HepG2 (cell line): ENCODE measurements at regions not wholly inside any gene's neighbourhood (a gene's known extent, or its start where the extent isn't known, plus 50 kb on each side); places are given as distances from the start of the nearest gene placed in this dataset.

Source experiments
- EP300 ChIP-seq, 3 experiments: sonication (generic) in 1 of 3; formaldehyde crosslinking in 1 of 3; IDR thresholded peaks; 2 replicates each; pipeline versions ENCODE4 v1.5.1 to v1.6.1; 2011 to 2020; ENCODE audit warnings: low read depth in 2 of 3, low read length in 2 of 3, borderline replicate concordance in 1 of 3, improper control_type of control experiment in 1 of 3, mild to moderate bottlenecking in 1 of 3, missing genetic modification reagents in 1 of 3, moderate library complexity in 1 of 3
- EZH2 ChIP-seq: conservative IDR thresholded peaks from 2 replicates; pipeline ENCODE4 v1.6.1; 2012; ENCODE audit warnings: mild to moderate bottlenecking, low read depth, low read length, moderate library complexity
- IRF2 ChIP-seq: IDR thresholded peaks from 2 replicates; pipeline ENCODE4 v1.6.1; 2018; ENCODE audit warnings: missing genetic modification reagents, missing compliant biosample characterization
- POLR2A ChIP-seq, 2 experiments: IDR thresholded peaks; 2 replicates each; pipeline ENCODE4 v1.6.1; 2011; ENCODE audit warnings: low read depth in 2 of 2, low read length in 2 of 2, mild to moderate bottlenecking in 1 of 2, moderate library complexity in 1 of 2; ENCODE audit not compliant: insufficient read depth in 1 of 2
- TMF1 ChIP-seq: sonication (generic); formaldehyde crosslinking; IDR thresholded peaks from 2 replicates; pipeline ENCODE4 v1.8.1; 2022; ENCODE audit warnings: low read depth, missing genetic modification reagents
- ZNF207 ChIP-seq: fragments of 450-650 bp; IDR thresholded peaks from 2 replicates; pipeline ENCODE4 v1.6.1; 2016; ENCODE audit warnings: antibody characterized with exemption, borderline replicate concordance
- ZNF570 ChIP-seq: sonication (generic); formaldehyde crosslinking; IDR thresholded peaks from 2 replicates; pipeline ENCODE4 v1.4.0; 2020; ENCODE audit warnings: mild to moderate bottlenecking, missing genetic modification reagents, borderline replicate concordance
- TF ChIP-seq, protein P1 (sequence below): IDR thresholded peaks from 2 replicates; pipeline ENCODE4 v1.6.1; 2018; ENCODE audit warnings: missing genetic modification reagents
- TF ChIP-seq, protein P2 (sequence below): sonication (generic); formaldehyde crosslinking; IDR thresholded peaks from 2 replicates; pipeline ENCODE4 v1.4.0; 2020; ENCODE audit warnings: missing genetic modification reagents
- TF ChIP-seq, protein P3 (sequence below): sonication (generic); formaldehyde crosslinking; IDR thresholded peaks from 2 replicates; pipeline ENCODE4 v1.5.0; 2020; ENCODE audit warnings: missing genetic modification reagents
- TF ChIP-seq, protein P4 (sequence below): sonication (generic); formaldehyde crosslinking; IDR thresholded peaks from 2 replicates; pipeline ENCODE4 v1.5.0; 2020; ENCODE audit warnings: mild to moderate bottlenecking, missing genetic modification reagents, moderate library complexity
- TF ChIP-seq, protein P5 (sequence below): sonication (generic); formaldehyde crosslinking; conservative IDR thresholded peaks from 2 replicates; pipeline ENCODE4 v1.4.0; 2020; ENCODE audit warnings: missing genetic modification reagents
- TF ChIP-seq, protein P6 (sequence below): sonication (generic); formaldehyde crosslinking; IDR thresholded peaks from 2 replicates; pipeline ENCODE4 v1.5.0; 2020; ENCODE audit warnings: missing genetic modification reagents

DNA sequence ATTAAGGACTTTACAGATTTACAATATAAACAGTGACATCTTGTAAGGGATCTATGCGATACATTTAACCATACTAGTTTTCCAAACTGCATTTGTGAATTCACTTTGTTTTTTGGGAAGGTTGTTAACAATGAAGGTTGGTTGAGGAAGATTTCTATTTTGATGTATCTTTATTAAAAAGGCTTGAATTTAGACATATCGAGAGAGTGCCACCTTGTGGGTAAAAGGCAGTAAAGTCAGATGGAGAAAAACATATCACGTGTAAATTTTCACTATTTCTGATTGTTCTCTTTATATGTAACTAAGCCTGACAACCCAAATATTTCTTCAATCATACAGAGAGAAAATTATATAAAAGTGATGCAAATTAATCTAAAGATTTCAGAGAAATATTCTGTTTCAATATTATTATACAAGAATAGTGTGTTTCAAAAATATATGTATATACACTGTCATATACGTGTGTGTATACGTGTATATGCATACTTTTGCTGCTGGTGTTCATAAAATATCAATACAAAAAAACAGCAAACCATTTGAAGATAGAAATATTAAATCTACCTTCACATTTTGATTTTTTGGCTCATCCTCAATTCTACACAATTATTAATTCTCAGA is 988.6 kb downstream of the SORCS1 start:
- TF ChIP-seq, protein P1, sequence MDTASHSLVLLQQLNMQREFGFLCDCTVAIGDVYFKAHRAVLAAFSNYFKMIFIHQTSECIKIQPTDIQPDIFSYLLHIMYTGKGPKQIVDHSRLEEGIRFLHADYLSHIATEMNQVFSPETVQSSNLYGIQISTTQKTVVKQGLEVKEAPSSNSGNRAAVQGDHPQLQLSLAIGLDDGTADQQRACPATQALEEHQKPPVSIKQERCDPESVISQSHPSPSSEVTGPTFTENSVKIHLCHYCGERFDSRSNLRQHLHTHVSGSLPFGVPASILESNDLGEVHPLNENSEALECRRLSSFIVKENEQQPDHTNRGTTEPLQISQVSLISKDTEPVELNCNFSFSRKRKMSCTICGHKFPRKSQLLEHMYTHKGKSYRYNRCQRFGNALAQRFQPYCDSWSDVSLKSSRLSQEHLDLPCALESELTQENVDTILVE (CRISPR knock-in tag) = no peak
- TF ChIP-seq, protein P2, sequence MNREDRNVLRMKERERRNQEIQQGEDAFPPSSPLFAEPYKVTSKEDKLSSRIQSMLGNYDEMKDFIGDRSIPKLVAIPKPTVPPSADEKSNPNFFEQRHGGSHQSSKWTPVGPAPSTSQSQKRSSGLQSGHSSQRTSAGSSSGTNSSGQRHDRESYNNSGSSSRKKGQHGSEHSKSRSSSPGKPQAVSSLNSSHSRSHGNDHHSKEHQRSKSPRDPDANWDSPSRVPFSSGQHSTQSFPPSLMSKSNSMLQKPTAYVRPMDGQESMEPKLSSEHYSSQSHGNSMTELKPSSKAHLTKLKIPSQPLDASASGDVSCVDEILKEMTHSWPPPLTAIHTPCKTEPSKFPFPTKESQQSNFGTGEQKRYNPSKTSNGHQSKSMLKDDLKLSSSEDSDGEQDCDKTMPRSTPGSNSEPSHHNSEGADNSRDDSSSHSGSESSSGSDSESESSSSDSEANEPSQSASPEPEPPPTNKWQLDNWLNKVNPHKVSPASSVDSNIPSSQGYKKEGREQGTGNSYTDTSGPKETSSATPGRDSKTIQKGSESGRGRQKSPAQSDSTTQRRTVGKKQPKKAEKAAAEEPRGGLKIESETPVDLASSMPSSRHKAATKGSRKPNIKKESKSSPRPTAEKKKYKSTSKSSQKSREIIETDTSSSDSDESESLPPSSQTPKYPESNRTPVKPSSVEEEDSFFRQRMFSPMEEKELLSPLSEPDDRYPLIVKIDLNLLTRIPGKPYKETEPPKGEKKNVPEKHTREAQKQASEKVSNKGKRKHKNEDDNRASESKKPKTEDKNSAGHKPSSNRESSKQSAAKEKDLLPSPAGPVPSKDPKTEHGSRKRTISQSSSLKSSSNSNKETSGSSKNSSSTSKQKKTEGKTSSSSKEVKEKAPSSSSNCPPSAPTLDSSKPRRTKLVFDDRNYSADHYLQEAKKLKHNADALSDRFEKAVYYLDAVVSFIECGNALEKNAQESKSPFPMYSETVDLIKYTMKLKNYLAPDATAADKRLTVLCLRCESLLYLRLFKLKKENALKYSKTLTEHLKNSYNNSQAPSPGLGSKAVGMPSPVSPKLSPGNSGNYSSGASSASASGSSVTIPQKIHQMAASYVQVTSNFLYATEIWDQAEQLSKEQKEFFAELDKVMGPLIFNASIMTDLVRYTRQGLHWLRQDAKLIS = no peak
- TF ChIP-seq, protein P3, sequence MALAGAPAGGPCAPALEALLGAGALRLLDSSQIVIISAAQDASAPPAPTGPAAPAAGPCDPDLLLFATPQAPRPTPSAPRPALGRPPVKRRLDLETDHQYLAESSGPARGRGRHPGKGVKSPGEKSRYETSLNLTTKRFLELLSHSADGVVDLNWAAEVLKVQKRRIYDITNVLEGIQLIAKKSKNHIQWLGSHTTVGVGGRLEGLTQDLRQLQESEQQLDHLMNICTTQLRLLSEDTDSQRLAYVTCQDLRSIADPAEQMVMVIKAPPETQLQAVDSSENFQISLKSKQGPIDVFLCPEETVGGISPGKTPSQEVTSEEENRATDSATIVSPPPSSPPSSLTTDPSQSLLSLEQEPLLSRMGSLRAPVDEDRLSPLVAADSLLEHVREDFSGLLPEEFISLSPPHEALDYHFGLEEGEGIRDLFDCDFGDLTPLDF (CRISPR knock-in tag) = no peak
- no peak for TF ChIP-seq ZNF570
- TF ChIP-seq TMF1 (CRISPR knock-in tag) = no peak
- no peak for TF ChIP-seq POLR2A (IDR thresholded peaks at IDR 0.05; ENCODE audit: insufficient read depth in 1 of 2, low read depth in 2 of 2, low read length in 2 of 2)
- TF ChIP-seq, protein P4, sequence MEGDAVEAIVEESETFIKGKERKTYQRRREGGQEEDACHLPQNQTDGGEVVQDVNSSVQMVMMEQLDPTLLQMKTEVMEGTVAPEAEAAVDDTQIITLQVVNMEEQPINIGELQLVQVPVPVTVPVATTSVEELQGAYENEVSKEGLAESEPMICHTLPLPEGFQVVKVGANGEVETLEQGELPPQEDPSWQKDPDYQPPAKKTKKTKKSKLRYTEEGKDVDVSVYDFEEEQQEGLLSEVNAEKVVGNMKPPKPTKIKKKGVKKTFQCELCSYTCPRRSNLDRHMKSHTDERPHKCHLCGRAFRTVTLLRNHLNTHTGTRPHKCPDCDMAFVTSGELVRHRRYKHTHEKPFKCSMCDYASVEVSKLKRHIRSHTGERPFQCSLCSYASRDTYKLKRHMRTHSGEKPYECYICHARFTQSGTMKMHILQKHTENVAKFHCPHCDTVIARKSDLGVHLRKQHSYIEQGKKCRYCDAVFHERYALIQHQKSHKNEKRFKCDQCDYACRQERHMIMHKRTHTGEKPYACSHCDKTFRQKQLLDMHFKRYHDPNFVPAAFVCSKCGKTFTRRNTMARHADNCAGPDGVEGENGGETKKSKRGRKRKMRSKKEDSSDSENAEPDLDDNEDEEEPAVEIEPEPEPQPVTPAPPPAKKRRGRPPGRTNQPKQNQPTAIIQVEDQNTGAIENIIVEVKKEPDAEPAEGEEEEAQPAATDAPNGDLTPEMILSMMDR = 0 out of 2 replicates have a peak, but pooled peaks have one; percentile 7
- TF ChIP-seq, protein P5, sequence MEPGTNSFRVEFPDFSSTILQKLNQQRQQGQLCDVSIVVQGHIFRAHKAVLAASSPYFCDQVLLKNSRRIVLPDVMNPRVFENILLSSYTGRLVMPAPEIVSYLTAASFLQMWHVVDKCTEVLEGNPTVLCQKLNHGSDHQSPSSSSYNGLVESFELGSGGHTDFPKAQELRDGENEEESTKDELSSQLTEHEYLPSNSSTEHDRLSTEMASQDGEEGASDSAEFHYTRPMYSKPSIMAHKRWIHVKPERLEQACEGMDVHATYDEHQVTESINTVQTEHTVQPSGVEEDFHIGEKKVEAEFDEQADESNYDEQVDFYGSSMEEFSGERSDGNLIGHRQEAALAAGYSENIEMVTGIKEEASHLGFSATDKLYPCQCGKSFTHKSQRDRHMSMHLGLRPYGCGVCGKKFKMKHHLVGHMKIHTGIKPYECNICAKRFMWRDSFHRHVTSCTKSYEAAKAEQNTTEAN (CRISPR knock-in tag) = no peak
- TF ChIP-seq ZNF207 = no peak
- TF ChIP-seq, protein P6, sequence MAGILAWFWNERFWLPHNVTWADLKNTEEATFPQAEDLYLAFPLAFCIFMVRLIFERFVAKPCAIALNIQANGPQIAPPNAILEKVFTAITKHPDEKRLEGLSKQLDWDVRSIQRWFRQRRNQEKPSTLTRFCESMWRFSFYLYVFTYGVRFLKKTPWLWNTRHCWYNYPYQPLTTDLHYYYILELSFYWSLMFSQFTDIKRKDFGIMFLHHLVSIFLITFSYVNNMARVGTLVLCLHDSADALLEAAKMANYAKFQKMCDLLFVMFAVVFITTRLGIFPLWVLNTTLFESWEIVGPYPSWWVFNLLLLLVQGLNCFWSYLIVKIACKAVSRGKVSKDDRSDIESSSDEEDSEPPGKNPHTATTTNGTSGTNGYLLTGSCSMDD = no peak
- no peak for TF ChIP-seq EP300 (IDR thresholded peaks at IDR 0.05; ENCODE audit: low read depth in 2 of 2, low read length in 2 of 2)
- TF ChIP-seq EP300 (CRISPR knock-in tag; IDR thresholded peaks at IDR 0.05; ENCODE audit: borderline replicate concordance) = no peak
- no peak for TF ChIP-seq IRF2 (CRISPR knock-in tag)
- TF ChIP-seq EZH2 = no peak
